ENCODE measurements at regions not wholly inside any gene's neighbourhood (a gene's known extent, or its start where the extent isn't known, plus 50 kb on each side); places are given as distances from the start of the nearest gene placed in this dataset.

DNA sequence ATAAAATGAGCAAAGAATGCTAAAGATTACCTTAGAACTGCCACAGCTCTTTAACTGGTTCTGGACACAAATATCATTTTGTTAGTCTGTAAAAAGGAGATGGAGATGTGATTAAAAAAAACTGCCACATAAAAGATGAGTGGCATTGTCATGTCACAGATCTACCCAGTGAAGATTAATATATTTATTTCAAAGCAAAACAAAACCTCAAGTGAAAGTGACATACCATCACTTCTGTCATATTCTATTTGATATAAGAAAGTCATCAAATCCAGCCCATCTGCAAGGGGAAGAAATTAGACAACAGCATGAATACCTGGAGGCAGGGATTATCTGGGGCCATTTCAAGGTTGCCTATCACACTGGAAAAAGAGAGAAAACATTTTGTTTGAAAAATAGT is 417.6 kb upstream of the LRRTM4 start:
- TF ChIP-seq POLR2A (IDR thresholded peaks at IDR 0.05; ENCODE audit: low read length) (no peak), GATA1 (IDR thresholded peaks at IDR 0.05; ENCODE audit: low read depth, low read length) (no peak)
